ENCODE measurements at regions not wholly inside any gene's neighbourhood (a gene's known extent, or its start where the extent isn't known, plus 50 kb on each side); places are given as distances from the start of the nearest gene placed in this dataset.

- no peak for TF ChIP-seq POLR2A (IDR thresholded peaks at IDR 0.05)
- TF ChIP-seq CTCF (IDR thresholded peaks at IDR 0.05): no peak
Measured at GRCh38 chr5:68452286-68452685, 236.7 kb downstream of the PIK3R1 start.
